ENCODE measurements at regions not wholly inside any gene's neighbourhood (a gene's known extent, or its start where the extent isn't known, plus 50 kb on each side); places are given as distances from the start of the nearest gene placed in this dataset.

DNA sequence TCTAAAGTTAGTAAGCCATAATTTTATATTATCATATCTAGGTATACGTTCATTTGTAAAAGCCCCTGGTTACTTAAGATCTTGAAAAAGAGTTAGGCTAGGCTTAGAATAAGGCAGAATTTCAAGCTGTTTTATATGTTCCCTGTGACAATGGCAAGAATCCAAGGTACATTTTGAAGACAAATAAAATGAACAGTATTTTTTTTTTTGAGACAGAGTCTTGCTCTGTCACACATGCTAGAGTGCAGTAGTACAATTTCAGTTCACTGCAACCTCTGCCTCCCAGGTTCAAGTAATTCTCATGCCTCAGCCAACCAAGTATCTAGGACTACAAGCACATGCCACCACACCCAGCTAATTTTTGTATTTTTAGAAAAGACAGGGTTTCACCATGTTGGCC lies 139.2 kb downstream of the DUSP6 start:
- Mint-ChIP-seq H3K9me3 (no peaks in the 10 kb centered on the region), H3K27me3 (ENCODE audit: low read depth in 3 of 3) (no peaks in the 10 kb centered on the region), H3K36me3 (no peaks in the 10 kb centered on the region), H3K4me1 (peaks cover 54% of the 10 kb centered on the region), H3K4me3 (no peak overlapping the region), H3K27ac (no peak overlapping the region)
- intact Hi-C loops (cut with micrococcal nuclease) = loop anchor here in 1 of 2 donors (10.0 kb wide), 1 partner anchor 48 kb away; no protein-coding TSS in a partner anchor
- TF ChIP-seq, protein P1, sequence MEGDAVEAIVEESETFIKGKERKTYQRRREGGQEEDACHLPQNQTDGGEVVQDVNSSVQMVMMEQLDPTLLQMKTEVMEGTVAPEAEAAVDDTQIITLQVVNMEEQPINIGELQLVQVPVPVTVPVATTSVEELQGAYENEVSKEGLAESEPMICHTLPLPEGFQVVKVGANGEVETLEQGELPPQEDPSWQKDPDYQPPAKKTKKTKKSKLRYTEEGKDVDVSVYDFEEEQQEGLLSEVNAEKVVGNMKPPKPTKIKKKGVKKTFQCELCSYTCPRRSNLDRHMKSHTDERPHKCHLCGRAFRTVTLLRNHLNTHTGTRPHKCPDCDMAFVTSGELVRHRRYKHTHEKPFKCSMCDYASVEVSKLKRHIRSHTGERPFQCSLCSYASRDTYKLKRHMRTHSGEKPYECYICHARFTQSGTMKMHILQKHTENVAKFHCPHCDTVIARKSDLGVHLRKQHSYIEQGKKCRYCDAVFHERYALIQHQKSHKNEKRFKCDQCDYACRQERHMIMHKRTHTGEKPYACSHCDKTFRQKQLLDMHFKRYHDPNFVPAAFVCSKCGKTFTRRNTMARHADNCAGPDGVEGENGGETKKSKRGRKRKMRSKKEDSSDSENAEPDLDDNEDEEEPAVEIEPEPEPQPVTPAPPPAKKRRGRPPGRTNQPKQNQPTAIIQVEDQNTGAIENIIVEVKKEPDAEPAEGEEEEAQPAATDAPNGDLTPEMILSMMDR (IDR thresholded peaks at IDR 0.05) = no peak
- Histone ChIP-seq H3K4me1 (ENCODE audit: control insufficient read depth in 1 of 2, insufficient read depth in 2 of 2, low read length in 2 of 2) (peaks cover 47 to 57% of the 10 kb centered on the region in 2 donors), H4K20me1 (ENCODE audit: insufficient read depth, low read length) (no peaks in the 10 kb centered on the region), H3K9me3 (replicated peaks in 1 of 2; ENCODE audit: control insufficient read depth in 1 of 2, insufficient read depth in 1 of 2, low read length in 2 of 2) (no peaks in the 10 kb centered on the region), H3K4me2 (replicated peaks; ENCODE audit: extremely low read depth, low read length, poor library complexity, severe bottlenecking) (no peak overlapping the region), H2AFZ (ENCODE audit: insufficient read depth, low read depth, low read length, poor library complexity, severe bottlenecking) (no peak overlapping the region), H3K79me2 (ENCODE audit: insufficient read depth, low read length) (no peaks in the 10 kb centered on the region), H3K27me3 (ENCODE audit: control insufficient read depth in 2 of 2, insufficient read depth in 2 of 2, low read length in 2 of 2) (no peaks in the 10 kb centered on the region), H3K4me3 (replicated peaks in 1 of 3; ENCODE audit: low read depth in 2 of 3, low read length in 3 of 3) (no peak overlapping the region), H3K36me3 (replicated peaks in 1 of 2; ENCODE audit: control insufficient read depth in 1 of 2, insufficient read depth in 2 of 2, low read length in 2 of 2) (no peaks in the 10 kb centered on the region), H3K9ac (ENCODE audit: insufficient read depth, low read length, poor library complexity, severe bottlenecking) (no peak overlapping the region), H3K27ac (ENCODE audit: low read depth in 1 of 2, low read length in 2 of 2) (no peak overlapping the region)
- no CpG with 5 or more reads among the region's 1 CpG for WGBS (ENCODE audit: insufficient coverage)
- DNase-seq = no peak

DNA sequence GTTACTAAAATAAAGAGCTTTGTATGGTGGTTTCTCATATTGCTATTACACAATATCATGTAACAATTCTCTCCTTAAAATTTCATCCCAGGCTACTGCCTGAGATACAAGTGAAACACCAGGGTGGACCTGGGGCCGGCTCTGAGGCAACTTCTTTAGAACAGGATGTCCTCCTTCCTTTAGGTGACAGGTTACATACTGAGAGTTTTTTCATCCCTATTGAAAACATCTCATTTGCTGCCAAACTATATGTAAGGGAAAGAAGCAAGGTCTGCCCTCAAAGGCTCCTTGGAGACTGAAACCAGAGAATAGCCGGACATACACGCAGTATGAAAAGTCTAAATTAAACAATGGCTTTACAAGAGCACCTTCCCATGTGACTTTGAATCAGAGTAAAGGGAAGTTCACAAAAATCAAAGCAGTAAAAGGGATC lies 139.9 kb downstream of the DUSP6 start:
- H3K36me3 ChIP-seq (replicated peaks in 1 of 2; ENCODE audit: control insufficient read depth in 1 of 2, insufficient read depth in 2 of 2, low read length in 2 of 2) = no peaks in the 10 kb centered on the region
- peaks cover 47 to 57% of the 10 kb centered on the region in 2 donors for H3K4me1 ChIP-seq (ENCODE audit: control insufficient read depth in 1 of 2, insufficient read depth in 2 of 2, low read length in 2 of 2)
- no peaks in the 10 kb centered on the region for H4K20me1 ChIP-seq (ENCODE audit: insufficient read depth, low read length)
- no peak overlapping the region for H3K9ac ChIP-seq (ENCODE audit: insufficient read depth, low read length, poor library complexity, severe bottlenecking)
- Mint-ChIP-seq H3K4me3 (no peak overlapping the region), H3K4me1 (peaks cover 51% of the 10 kb centered on the region), H3K9me3 (no peaks in the 10 kb centered on the region), H3K27ac (peak overlapping the region in 5 of 7 donors; percentile 28 to 78 (median 54)), H3K27me3 (ENCODE audit: low read depth in 3 of 3) (no peaks in the 10 kb centered on the region), H3K36me3 (no peaks in the 10 kb centered on the region)
- DNase-seq = peak in 2 of 3 donors; percentile 37 to 45
- no peaks in the 10 kb centered on the region for H3K27me3 ChIP-seq (ENCODE audit: control insufficient read depth in 2 of 2, insufficient read depth in 2 of 2, low read length in 2 of 2)
- H2AFZ ChIP-seq (ENCODE audit: insufficient read depth, low read depth, low read length, poor library complexity, severe bottlenecking) = peak overlapping the region; percentile 44
- H3K9me3 ChIP-seq (replicated peaks in 1 of 2; ENCODE audit: control insufficient read depth in 1 of 2, insufficient read depth in 1 of 2, low read length in 2 of 2) = no peaks in the 10 kb centered on the region
- intact Hi-C loops (cut with micrococcal nuclease) = loop anchor here in 1 of 2 donors (10.0 kb wide), 1 partner anchor 48 kb away; no protein-coding TSS in a partner anchor
- TF ChIP-seq, protein P1 (IDR thresholded peaks at IDR 0.05) = no peak
- H3K4me2 ChIP-seq (replicated peaks; ENCODE audit: extremely low read depth, low read length, poor library complexity, severe bottlenecking) = peak overlapping the region; percentile 20
- peak overlapping the region in 1 of 2 donors; percentile 34 for H3K27ac ChIP-seq (ENCODE audit: low read depth in 1 of 2, low read length in 2 of 2)
- no peak overlapping the region for H3K4me3 ChIP-seq (replicated peaks in 1 of 3; ENCODE audit: low read depth in 2 of 3, low read length in 3 of 3)
- no peaks in the 10 kb centered on the region for H3K79me2 ChIP-seq (ENCODE audit: insufficient read depth, low read length)
- WGBS (ENCODE audit: insufficient coverage) = no CpG with 5 or more reads among the region's 3 CpGs

All from CD14-positive monocyte (primary cell).